Keratinocyte (primary cell): ENCODE measurements at regions not wholly inside any gene's neighbourhood (a gene's known extent, or its start where the extent isn't known, plus 50 kb on each side); places are given as distances from the start of the nearest gene placed in this dataset.

Experiments
- DNase-seq: peaks from one replicate; pipeline ENCODE4 v3.0.0-alpha.2; 2011; ENCODE audit warnings: low read depth, missing footprints, low spot score
- FAIRE-seq: peaks from 2 replicates; lab custom pipeline; 2011; peaks lifted over from hg19 to GRCh38; lab: Jason Lieb, UNC
- H2AFZ ChIP-seq: 2 replicates; pipeline ENCODE4 v1.6.0; 2012; ENCODE audit warnings: low read length, control low read depth, inconsistent platforms; ENCODE audit not compliant: control insufficient read depth
- H3K27ac ChIP-seq: 2 replicates; pipeline ENCODE4 v1.5.1; 2011; ENCODE audit warnings: low read length; ENCODE audit not compliant: control insufficient read depth, insufficient read depth
- H3K27me3 ChIP-seq: 3 replicates; pipeline ENCODE4 v1.6.0; 2011; ENCODE audit warnings: low read length; ENCODE audit not compliant: control insufficient read depth, insufficient read depth; ENCODE audit errors: extremely low read depth
- H3K36me3 ChIP-seq, 2 experiments: 2 replicates in 1 of 2; 3 replicates in 1 of 2; pipeline ENCODE4 v1.5.1; 2011; ENCODE audit warnings: low read length in 2 of 2, mild to moderate bottlenecking in 1 of 2; ENCODE audit not compliant: control insufficient read depth in 2 of 2, insufficient read depth in 2 of 2; ENCODE audit errors: extremely low read depth in 1 of 2
- H3K4me1 ChIP-seq: 3 replicates; pipeline ENCODE4 v1.5.1; 2011; ENCODE audit warnings: low read length; ENCODE audit not compliant: control insufficient read depth, insufficient read depth; ENCODE audit errors: extremely low read depth
- H3K4me2 ChIP-seq: 3 replicates; pipeline ENCODE4 v1.6.0; 2011; ENCODE audit warnings: low read depth, low read length; ENCODE audit not compliant: control insufficient read depth, insufficient read depth; ENCODE audit errors: extremely low read depth
- H3K4me3 ChIP-seq, 3 experiments: fragments of 200-600 bp in 1 of 3; sonication (generic) in 1 of 3; 2 replicates in 2 of 3; 3 replicates in 1 of 3; pipeline ENCODE4 v1.5.1; 2011 to 2016; ENCODE audit warnings: low read length in 3 of 3, mild to moderate bottlenecking in 3 of 3, control low read depth in 2 of 3, inconsistent platforms in 1 of 3, low read depth in 1 of 3, mixed read lengths in 1 of 3, mixed run types in 1 of 3, moderate library complexity in 1 of 3; ENCODE audit not compliant: control insufficient read depth in 2 of 3, insufficient read depth in 2 of 3; ENCODE audit errors: extremely low read depth in 1 of 3
- H3K79me2 ChIP-seq: 2 replicates; pipeline ENCODE4 v1.6.0; 2012; ENCODE audit warnings: low read length; ENCODE audit not compliant: control insufficient read depth, insufficient read depth
- H3K9ac ChIP-seq: 3 replicates; pipeline ENCODE4 v1.6.0; 2011; ENCODE audit warnings: low read length; ENCODE audit not compliant: control insufficient read depth, insufficient read depth; ENCODE audit errors: extremely low read depth
- H3K9me1 ChIP-seq: 3 replicates; pipeline ENCODE4 v1.6.0; 2011; ENCODE audit warnings: low read length; ENCODE audit not compliant: control insufficient read depth, insufficient read depth; ENCODE audit errors: extremely low read depth
- H3K9me3 ChIP-seq: 2 replicates; pipeline ENCODE4 v1.5.1; 2012; ENCODE audit warnings: low read depth, low read length; ENCODE audit not compliant: control insufficient read depth
- H4K20me1 ChIP-seq: 3 replicates; pipeline ENCODE4 v1.6.0; 2011; ENCODE audit warnings: low read length; ENCODE audit not compliant: control insufficient read depth, insufficient read depth; ENCODE audit errors: extremely low read depth
- CTCF ChIP-seq, 3 experiments: IDR thresholded peaks in 1 of 3; conservative IDR thresholded peaks in 1 of 3; optimal IDR thresholded peaks in 1 of 3; 2 replicates in 2 of 3; 3 replicates in 1 of 3; pipeline versions ENCODE3 to v1.5.1; 2011; ENCODE audit warnings: low read length in 3 of 3, mild to moderate bottlenecking in 3 of 3, moderate library complexity in 2 of 3, control low read depth in 1 of 3, inconsistent platforms in 1 of 3; ENCODE audit not compliant: insufficient read depth in 2 of 3; ENCODE audit errors: extremely low read depth in 1 of 3
- EZH2 ChIP-seq: IDR thresholded peaks from one replicate; pipeline ENCODE4 v1.6.1; 2012; ENCODE audit warnings: inconsistent platforms, mild to moderate bottlenecking, low read length, moderate library complexity
- dilution Hi-C: fragments of 300-500 bp; cut with MboI; formaldehyde crosslinking; loops from one replicate; pipeline ENCODE4 v1.7.0; 2020; ENCODE audit warnings: low sequenced_read_pairs; ENCODE audit not compliant: extremely low pct_ligation_motif_present

- H2AFZ ChIP-seq: peak overlapping the region; percentile 32
- no peaks in the 10 kb centered on the region for H3K79me2 ChIP-seq
- H3K4me2 ChIP-seq: peak overlapping the region; percentile 18
- no peak overlapping the region for H3K4me3 ChIP-seq
- DNase-seq: peak; percentile 42
- dilution Hi-C loops: no loop called here
- H3K9ac ChIP-seq: no peak overlapping the region
- TF ChIP-seq EZH2 (no peak), CTCF (optimal IDR thresholded peaks at IDR 0.05 in 1 of 3, IDR thresholded peaks at IDR 0.05 in 1 of 3, conservative IDR thresholded peaks at IDR 0.05 in 1 of 3; ENCODE audit: extremely low read depth in 1 of 3, insufficient read depth in 2 of 3, low read length in 3 of 3) (no peak)
- H3K36me3 ChIP-seq: no peaks in the 10 kb centered on the region
- no peaks in the 10 kb centered on the region for H4K20me1 ChIP-seq
- peak; percentile 85 for FAIRE-seq
- peaks cover 16% of the 10 kb centered on the region for H3K4me1 ChIP-seq
- H3K27me3 ChIP-seq: no peaks in the 10 kb centered on the region
- peak overlapping the region; percentile 50 for H3K27ac ChIP-seq
- peaks cover 3% of the 10 kb centered on the region for H3K9me3 ChIP-seq
- H3K9me1 ChIP-seq: no peaks in the 10 kb centered on the region
Measured at GRCh38 chr20:10790013-10790412, 116.2 kb upstream of the JAG1 start.

- Histone ChIP-seq H3K27ac (no peak overlapping the region), H4K20me1 (no peaks in the 10 kb centered on the region), H3K27me3 (no peaks in the 10 kb centered on the region), H3K4me1 (peaks cover 16% of the 10 kb centered on the region), H3K36me3 (no peaks in the 10 kb centered on the region), H3K9ac (no peak overlapping the region), H3K4me2 (no peak overlapping the region), H3K9me3 (peaks cover 3% of the 10 kb centered on the region), H2AFZ (peak overlapping the region; percentile 42), H3K79me2 (no peaks in the 10 kb centered on the region), H3K9me1 (no peaks in the 10 kb centered on the region), H3K4me3 (no peak overlapping the region)
- FAIRE-seq: no peak
- no peak for DNase-seq
- dilution Hi-C loops: no loop called here
- TF ChIP-seq EZH2 (no peak), CTCF (optimal IDR thresholded peaks at IDR 0.05 in 1 of 3, IDR thresholded peaks at IDR 0.05 in 1 of 3, conservative IDR thresholded peaks at IDR 0.05 in 1 of 3; ENCODE audit: extremely low read depth in 1 of 3, insufficient read depth in 2 of 3, low read length in 3 of 3) (no peak)
Measured at GRCh38 chr20:10792291-10792690, 118.5 kb upstream of the JAG1 start.
